ENCODE measurements at regions not wholly inside any gene's neighbourhood (a gene's known extent, or its start where the extent isn't known, plus 50 kb on each side); places are given as distances from the start of the nearest gene placed in this dataset.

GRCh38 chr19:7417671-7418324, 69.1 kb downstream of the ARHGEF18 start:
- H3K4me1 Mint-ChIP-seq, result peaks cover 32 to 49% (median 38%) of the 10 kb centered on the region in 3 donors
- peaks cover 2 to 71% (median 10%) of the 10 kb centered on the region in 3 donors for H3K36me3 Mint-ChIP-seq
- H3K9me3 Mint-ChIP-seq, result peaks cover 0 to 1% (median 0%) of the 10 kb centered on the region in 5 donors
- no peak for DNase-seq
- CTCF ChIA-PET, result no interaction called here
- peak overlapping the region in 5 of 8 donors; percentile 2 to 41 (median 28) for H3K27ac Mint-ChIP-seq
- Histone ChIP-seq H3K27ac (ENCODE audit: low read depth, low read length) (no peak overlapping the region), H3K9me3 (ENCODE audit: low read length) (no peaks in the 10 kb centered on the region), H3K4me1 (ENCODE audit: insufficient read depth, low read length) (no peaks in the 10 kb centered on the region), H3K4me3 (ENCODE audit: low read length) (no peak overlapping the region), H3K36me3 (ENCODE audit: insufficient read depth, low read length) (peaks cover 22% of the 10 kb centered on the region), H3K27me3 (ENCODE audit: insufficient read depth, low read length, poor library complexity, severe bottlenecking) (no peaks in the 10 kb centered on the region)
- no peak overlapping the region for H3K4me3 Mint-ChIP-seq
- H3K27me3 Mint-ChIP-seq, result no peaks in the 10 kb centered on the region
- POLR2A ChIA-PET, result no interaction called here

- Mint-ChIP-seq H3K4me1 (peaks cover 30 to 44% (median 34%) of the 10 kb centered on the region in 3 donors), H3K36me3 (peaks cover 0 to 75% (median 10%) of the 10 kb centered on the region in 3 donors), H3K9me3 (peaks cover 0 to 1% (median 0%) of the 10 kb centered on the region in 5 donors), H3K27me3 (no peaks in the 10 kb centered on the region), H3K4me3 (no peak overlapping the region), H3K27ac (peak overlapping the region in 1 of 8 donors; percentile 85)
- Histone ChIP-seq H3K9me3 (ENCODE audit: low read length) (no peaks in the 10 kb centered on the region), H3K4me1 (ENCODE audit: insufficient read depth, low read length) (no peaks in the 10 kb centered on the region), H3K4me3 (ENCODE audit: low read length) (no peak overlapping the region), H3K27ac (ENCODE audit: low read depth, low read length) (no peak overlapping the region), H3K27me3 (ENCODE audit: insufficient read depth, low read length, poor library complexity, severe bottlenecking) (no peaks in the 10 kb centered on the region), H3K36me3 (ENCODE audit: insufficient read depth, low read length) (peaks cover 28% of the 10 kb centered on the region)
- ChIA-PET POLR2A (no interaction called here), CTCF (no interaction called here)
- DNase-seq, result no peak
Measured at GRCh38 chr19:7418596-7418995, 69.9 kb downstream of the ARHGEF18 start.

- H3K27me3 Mint-ChIP-seq, result no peaks in the 10 kb centered on the region
- peaks cover 31% of the 10 kb centered on the region for H3K36me3 ChIP-seq (ENCODE audit: insufficient read depth, low read length)
- CTCF ChIA-PET, result no interaction called here
- H3K4me3 ChIP-seq (ENCODE audit: low read length), result no peak overlapping the region
- peak overlapping the region in 1 of 7 donors; percentile 18 for H3K4me3 Mint-ChIP-seq
- peaks cover 0 to 74% (median 10%) of the 10 kb centered on the region in 3 donors for H3K36me3 Mint-ChIP-seq
- H3K9me3 ChIP-seq (ENCODE audit: low read length), result no peaks in the 10 kb centered on the region
- H3K27me3 ChIP-seq (ENCODE audit: insufficient read depth, low read length, poor library complexity, severe bottlenecking), result no peaks in the 10 kb centered on the region
- no peak overlapping the region for H3K27ac ChIP-seq (ENCODE audit: low read depth, low read length)
- peaks cover 28 to 39% (median 28%) of the 10 kb centered on the region in 3 donors for H3K4me1 Mint-ChIP-seq
- no peak for DNase-seq
- H3K4me1 ChIP-seq (ENCODE audit: insufficient read depth, low read length), result no peaks in the 10 kb centered on the region
- peaks cover 0 to 1% (median 0%) of the 10 kb centered on the region in 5 donors for H3K9me3 Mint-ChIP-seq
- H3K27ac Mint-ChIP-seq, result peak overlapping the region in 1 of 8 donors; percentile 26
- POLR2A ChIA-PET, result no interaction called here
Measured at GRCh38 chr19:7419153-7419552, 69.7 kb downstream of the PEX11G start.

- no peak overlapping the region for H3K27ac ChIP-seq (ENCODE audit: low read depth, low read length)
- CTCF ChIA-PET, result no interaction called here
Measured at GRCh38 chr19:7419777-7420439, 68.9 kb downstream of the PEX11G start.

GRCh38 chr19:7421941-7422744, 66.7 kb downstream of the PEX11G start:
- Mint-ChIP-seq H3K27ac (peak overlapping the region in 4 of 8 donors; percentile 16 to 90 (median 70)), H3K27me3 (no peaks in the 10 kb centered on the region), H3K4me1 (peaks cover 23 to 44% (median 27%) of the 10 kb centered on the region in 3 donors), H3K36me3 (peaks cover 0 to 77% (median 9%) of the 10 kb centered on the region in 3 donors), H3K4me3 (no peak overlapping the region), H3K9me3 (peaks cover 0 to 1% (median 0%) of the 10 kb centered on the region in 5 donors)
- H3K27me3 ChIP-seq (ENCODE audit: insufficient read depth, low read length, poor library complexity, severe bottlenecking), result no peaks in the 10 kb centered on the region
- no peaks in the 10 kb centered on the region for H3K4me1 ChIP-seq (ENCODE audit: insufficient read depth, low read length)
- H3K27ac ChIP-seq (ENCODE audit: low read depth, low read length), result no peak overlapping the region
- ChIA-PET CTCF (no interaction called here), POLR2A (interaction anchor here (0.5 kb wide), 1 partner anchor 14 kb away, joined by 5 read pairs; no protein-coding TSS in a partner anchor)
- DNase-seq, result no peak
- no peaks in the 10 kb centered on the region for H3K9me3 ChIP-seq (ENCODE audit: low read length)
- no peak overlapping the region for H3K4me3 ChIP-seq (ENCODE audit: low read length)
- peaks cover 35% of the 10 kb centered on the region for H3K36me3 ChIP-seq (ENCODE audit: insufficient read depth, low read length)

More at GRCh38 chr19:7419777-7420439, 68.9 kb downstream of the PEX11G start:
- no peaks in the 10 kb centered on the region for H3K27me3 ChIP-seq (ENCODE audit: insufficient read depth, low read length, poor library complexity, severe bottlenecking)
- POLR2A ChIA-PET, result no interaction called here
- H3K36me3 ChIP-seq (ENCODE audit: insufficient read depth, low read length), result peaks cover 35% of the 10 kb centered on the region
- H3K4me3 ChIP-seq (ENCODE audit: low read length), result no peak overlapping the region
- no peaks in the 10 kb centered on the region for H3K4me1 ChIP-seq (ENCODE audit: insufficient read depth, low read length)
- Mint-ChIP-seq H3K9me3 (peaks cover 0 to 1% (median 0%) of the 10 kb centered on the region in 5 donors), H3K27me3 (no peaks in the 10 kb centered on the region), H3K4me3 (no peak overlapping the region), H3K27ac (peak overlapping the region in 3 of 8 donors; percentile 7 to 75 (median 24)), H3K36me3 (peaks cover 0 to 77% (median 10%) of the 10 kb centered on the region in 3 donors), H3K4me1 (peaks cover 27 to 39% (median 27%) of the 10 kb centered on the region in 3 donors)
- no peak for DNase-seq
- no peaks in the 10 kb centered on the region for H3K9me3 ChIP-seq (ENCODE audit: low read length)
